Limb (tissue), 2 donors: ENCODE measurements at regions not wholly inside any gene's neighbourhood (a gene's known extent, or its start where the extent isn't known, plus 50 kb on each side); places are given as distances from the start of the nearest gene placed in this dataset.
"Not testable (repeated sequence)": the region's sequence is repeated elsewhere in the genome, so short reads cannot be mapped to it uniquely, and the experiment has no call there.

Experiments used
- DNase-seq, 2 donors: peaks; one replicate each; pipeline ENCODE4 v3.0.0-alpha.2; 2016; ENCODE audit errors: extremely low spot score in 2 of 2

- DNase-seq: no peak
Measured at GRCh38 chr3:176647987-176648386, 549.3 kb downstream of the TBL1XR1 start.

GRCh38 chr3:176633511-176633910 is 563.8 kb downstream of the TBL1XR1 start:
- no peak for DNase-seq

- DNase-seq: no peak
Measured at GRCh38 chr3:176632925-176633324, 564.4 kb downstream of the TBL1XR1 start.

GRCh38 chr3:176631165-176631564 is 566.1 kb downstream of the TBL1XR1 start:
- DNase-seq: no peak

GRCh38 chr3:176628101-176628639 is 569.1 kb downstream of the TBL1XR1 start:
- no peak for DNase-seq

GRCh38 chr3:176623468-176624150 is 573.7 kb downstream of the TBL1XR1 start:
- DNase-seq: no peak

- DNase-seq: no peak
Measured at GRCh38 chr3:176619833-176620232, 577.4 kb downstream of the TBL1XR1 start.

GRCh38 chr3:176615826-176616225 is 581.5 kb downstream of the TBL1XR1 start:
- no peak for DNase-seq

GRCh38 chr3:176611703-176612102 is 585.6 kb downstream of the TBL1XR1 start:
- DNase-seq: no peak

- DNase-seq: no peak
Measured at GRCh38 chr3:176609361-176609760, 587.9 kb downstream of the TBL1XR1 start.

GRCh38 chr3:176605553-176605952 is 591.7 kb downstream of the TBL1XR1 start:
- DNase-seq: not testable (repeated sequence)

GRCh38 chr3:176595307-176595706 is 602.0 kb downstream of the TBL1XR1 start:
- no peak for DNase-seq

GRCh38 chr3:176590722-176591121 is 606.6 kb downstream of the TBL1XR1 start:
- DNase-seq: no peak

- no peak for DNase-seq
Measured at GRCh38 chr3:176587089-176587488, 610.2 kb downstream of the TBL1XR1 start.

- DNase-seq: no peak
Measured at GRCh38 chr3:176584413-176585176, 612.7 kb downstream of the TBL1XR1 start.

- no peak for DNase-seq
Measured at GRCh38 chr3:176583956-176584355, 613.3 kb downstream of the TBL1XR1 start.

- DNase-seq: no peak
Measured at GRCh38 chr3:176581589-176581988, 615.7 kb downstream of the TBL1XR1 start.

GRCh38 chr3:176579711-176580185 is 617.5 kb downstream of the TBL1XR1 start:
- DNase-seq: no peak

GRCh38 chr3:176578316-176578715 is 619.0 kb downstream of the TBL1XR1 start:
- no peak for DNase-seq

- no peak for DNase-seq
Measured at GRCh38 chr3:176577447-176577846, 619.8 kb downstream of the TBL1XR1 start.

- no peak for DNase-seq
Measured at GRCh38 chr3:176574786-176575185, 622.5 kb downstream of the TBL1XR1 start.

GRCh38 chr3:176571926-176572325 is 625.4 kb downstream of the TBL1XR1 start:
- no peak for DNase-seq

- no peak for DNase-seq
Measured at GRCh38 chr3:176570992-176571391, 626.3 kb downstream of the TBL1XR1 start.
